Activated naive CD4-positive, alpha-beta T cell treated with anti-CD3 and anti-CD28 coated beads, Interleukin-2, amount 50 U/mL, for 72 hours (primary cell): ENCODE measurements at regions not wholly inside any gene's neighbourhood (a gene's known extent, or its start where the extent isn't known, plus 50 kb on each side); places are given as distances from the start of the nearest gene placed in this dataset.

Experiments used
- ATAC-seq, 2 donors: fragments of 150-1000 bp; cut with Tn5 transposase; 2 replicates each; pipeline ENCODE4 v1.10.0; 2021; ENCODE audit warnings: mild to moderate bottlenecking in 2 of 2, moderate library complexity in 2 of 2
- DNase-seq, 2 donors: peaks; one replicate each; pipeline ENCODE4 v3.0.0; 2021 to 2022; ENCODE audit warnings: low spot score in 2 of 2
- H3K27ac Mint-ChIP-seq, 2 donors: one replicate each; pipeline ENCODE4 v1.8.0; 2022; ENCODE audit warnings: mild to moderate bottlenecking in 2 of 2, mixed read lengths in 2 of 2
- H3K36me3 Mint-ChIP-seq, 2 donors: one replicate each; pipeline ENCODE4 v1.8.0; 2022; ENCODE audit warnings: mixed read lengths in 2 of 2
- H3K9me3 Mint-ChIP-seq, 2 donors: one replicate each; pipeline ENCODE4 v1.8.0; 2022; ENCODE audit warnings: mixed read lengths in 2 of 2

GRCh38 chr22:47783433-47784366 is 1021.2 kb downstream of the TBC1D22A start:
- Mint-ChIP-seq H3K36me3 (peaks cover 0 to 8% of the 10 kb centered on the region in 2 donors), H3K9me3 (peaks cover 0 to 6% of the 10 kb centered on the region in 2 donors), H3K27ac (no peak overlapping the region)
- no peak for ATAC-seq
- DNase-seq = no peak

- DNase-seq = no peak
- Mint-ChIP-seq H3K36me3 (peaks cover 0 to 8% of the 10 kb centered on the region in 2 donors), H3K9me3 (peaks cover 0 to 6% of the 10 kb centered on the region in 2 donors)
Measured at GRCh38 chr22:47782328-47783075, 1020.1 kb downstream of the TBC1D22A start.

GRCh38 chr22:47781427-47782111 is 1019.1 kb downstream of the TBC1D22A start:
- ATAC-seq (no peak), DNase-seq (no peak)
- peaks cover 0 to 6% of the 10 kb centered on the region in 2 donors for H3K9me3 Mint-ChIP-seq
- peak overlapping the region in 1 of 2 donors; percentile 74 for H3K27ac Mint-ChIP-seq
- H3K36me3 Mint-ChIP-seq = peaks cover 0 to 8% of the 10 kb centered on the region in 2 donors

More at GRCh38 chr22:47782328-47783075, 1020.1 kb downstream of the TBC1D22A start:
- ATAC-seq = no peak
- H3K27ac Mint-ChIP-seq = no peak overlapping the region

GRCh38 chr22:47781024-47781423 is 1018.6 kb downstream of the TBC1D22A start:
- peaks cover 0 to 6% of the 10 kb centered on the region in 2 donors for H3K9me3 Mint-ChIP-seq
- ATAC-seq (no peak), DNase-seq (no peak)
- peak overlapping the region in 1 of 2 donors; percentile 74 for H3K27ac Mint-ChIP-seq
- H3K36me3 Mint-ChIP-seq = peaks cover 0 to 7% of the 10 kb centered on the region in 2 donors

GRCh38 chr22:47780281-47780875 is 1017.9 kb downstream of the TBC1D22A start:
- no peak for DNase-seq
- no peak for ATAC-seq
- H3K27ac Mint-ChIP-seq = no peak overlapping the region
- peaks cover 0 to under 1% of the 10 kb centered on the region in 2 donors for H3K36me3 Mint-ChIP-seq
- H3K9me3 Mint-ChIP-seq = peaks cover 0 to 1% of the 10 kb centered on the region in 2 donors

- Mint-ChIP-seq H3K27ac (no peak overlapping the region), H3K9me3 (no peaks in the 10 kb centered on the region), H3K36me3 (no peaks in the 10 kb centered on the region)
- no peak for DNase-seq
- no peak for ATAC-seq
Measured at GRCh38 chr22:47779474-47779873, 1017.0 kb downstream of the TBC1D22A start.

GRCh38 chr22:47778160-47778658 is 1015.8 kb downstream of the TBC1D22A start:
- H3K27ac Mint-ChIP-seq = no peak overlapping the region
- no peaks in the 10 kb centered on the region for H3K36me3 Mint-ChIP-seq
- no peaks in the 10 kb centered on the region for H3K9me3 Mint-ChIP-seq
- ATAC-seq (no peak), DNase-seq (no peak)

GRCh38 chr22:47777426-47777825 is 1015.0 kb downstream of the TBC1D22A start:
- DNase-seq = no peak
- Mint-ChIP-seq H3K9me3 (no peaks in the 10 kb centered on the region), H3K36me3 (no peaks in the 10 kb centered on the region), H3K27ac (no peak overlapping the region)
- ATAC-seq = no peak

- Mint-ChIP-seq H3K36me3 (no peaks in the 10 kb centered on the region), H3K27ac (no peak overlapping the region), H3K9me3 (no peaks in the 10 kb centered on the region)
- ATAC-seq (no peak), DNase-seq (no peak)
Measured at GRCh38 chr22:47776329-47776728, 1013.9 kb downstream of the TBC1D22A start.

GRCh38 chr22:47775686-47776085 is 1013.2 kb downstream of the TBC1D22A start:
- H3K9me3 Mint-ChIP-seq = no peaks in the 10 kb centered on the region
- ATAC-seq = no peak
- no peak overlapping the region for H3K27ac Mint-ChIP-seq
- H3K36me3 Mint-ChIP-seq = no peaks in the 10 kb centered on the region
- no peak for DNase-seq

- no peaks in the 10 kb centered on the region for H3K9me3 Mint-ChIP-seq
- ATAC-seq (no peak), DNase-seq (no peak)
- H3K36me3 Mint-ChIP-seq = no peaks in the 10 kb centered on the region
- no peak overlapping the region for H3K27ac Mint-ChIP-seq
Measured at GRCh38 chr22:47775191-47775590, 1012.7 kb downstream of the TBC1D22A start.

- H3K9me3 Mint-ChIP-seq = no peaks in the 10 kb centered on the region
- ATAC-seq (no peak), DNase-seq (no peak)
- no peak overlapping the region for H3K27ac Mint-ChIP-seq
- H3K36me3 Mint-ChIP-seq = no peaks in the 10 kb centered on the region
Measured at GRCh38 chr22:47773635-47774034, 1011.2 kb downstream of the TBC1D22A start.

- no peak for ATAC-seq
- Mint-ChIP-seq H3K36me3 (no peaks in the 10 kb centered on the region), H3K27ac (no peak overlapping the region), H3K9me3 (no peaks in the 10 kb centered on the region)
- no peak for DNase-seq
Measured at GRCh38 chr22:47772864-47773263, 1010.4 kb downstream of the TBC1D22A start.

GRCh38 chr22:47769652-47770051 is 1007.2 kb downstream of the TBC1D22A start:
- DNase-seq (no peak), ATAC-seq (no peak)
- Mint-ChIP-seq H3K27ac (no peak overlapping the region), H3K9me3 (peaks cover 3% of the 10 kb centered on the region in 2 donors), H3K36me3 (no peaks in the 10 kb centered on the region)

- peaks cover 3 to 4% of the 10 kb centered on the region in 2 donors for H3K9me3 Mint-ChIP-seq
- ATAC-seq = no peak
- H3K27ac Mint-ChIP-seq = no peak overlapping the region
- H3K36me3 Mint-ChIP-seq = no peaks in the 10 kb centered on the region
- no peak for DNase-seq
Measured at GRCh38 chr22:47768027-47768426, 1005.6 kb downstream of the TBC1D22A start.

- Mint-ChIP-seq H3K27ac (no peak overlapping the region), H3K36me3 (no peaks in the 10 kb centered on the region), H3K9me3 (peaks cover 4 to 5% of the 10 kb centered on the region in 2 donors)
- DNase-seq (no peak), ATAC-seq (no peak)
Measured at GRCh38 chr22:47767403-47767802, 1005.0 kb downstream of the TBC1D22A start.
